ENCODE measurements at regions not wholly inside any gene's neighbourhood (a gene's known extent, or its start where the extent isn't known, plus 50 kb on each side); places are given as distances from the start of the nearest gene placed in this dataset.

DNA sequence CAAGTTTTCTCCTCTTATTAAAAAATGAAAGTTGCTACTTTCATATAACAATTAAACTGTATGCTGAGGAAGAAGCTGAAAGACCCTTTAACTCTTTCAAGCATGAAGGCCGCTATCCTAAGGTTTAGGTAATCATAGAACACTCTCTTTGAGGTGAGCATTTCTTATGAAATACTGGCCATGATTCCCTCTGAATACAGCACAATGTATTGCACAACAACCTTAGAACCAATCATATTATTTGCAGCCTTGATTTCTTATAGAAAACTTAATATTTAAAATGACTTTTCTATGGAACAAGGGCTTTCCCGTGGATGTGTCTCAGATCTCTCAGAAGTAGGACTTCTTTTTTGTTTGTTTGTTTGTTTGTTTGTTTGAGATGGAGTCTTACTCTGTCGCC is 333.4 kb upstream of the TEX13C start:
- TF ChIP-seq POLR2AphosphoS5 (IDR thresholded peaks at IDR 0.05; ENCODE audit: low read depth, low read length) (no peak), SIN3A (IDR thresholded peaks at IDR 0.05; ENCODE audit: borderline replicate concordance, insufficient read depth, low read length) (no peak), TAF1 (IDR thresholded peaks at IDR 0.05; ENCODE audit: borderline replicate concordance, insufficient read depth, low read length) (no peak), REST (IDR thresholded peaks at IDR 0.05; ENCODE audit: insufficient read depth in 1 of 2, low read depth in 2 of 2, low read length in 2 of 2) (no peak)
